ENCODE measurements at regions not wholly inside any gene's neighbourhood (a gene's known extent, or its start where the extent isn't known, plus 50 kb on each side); places are given as distances from the start of the nearest gene placed in this dataset.

GRCh38 chr4:63302792-63303191 is 1106.5 kb downstream of the TECRL start:
- no peak for DNase-seq (ENCODE audit: low read depth)
- TF ChIP-seq CTCF (IDR thresholded peaks at IDR 0.05; ENCODE audit: low read depth, low read length, missing control alignments): no peak
- no peak overlapping the region for H3K4me3 ChIP-seq (ENCODE audit: low read depth, low read length)

GRCh38 chr4:63302078-63302477 is 1107.2 kb downstream of the TECRL start:
- no peak overlapping the region for H3K4me3 ChIP-seq (ENCODE audit: low read depth, low read length)
- TF ChIP-seq CTCF (IDR thresholded peaks at IDR 0.05; ENCODE audit: low read depth, low read length, missing control alignments): no peak

GRCh38 chr4:63296773-63297172 is 1112.5 kb downstream of the TECRL start:
- no peak for DNase-seq (ENCODE audit: low read depth)
- no peak for TF ChIP-seq CTCF (IDR thresholded peaks at IDR 0.05; ENCODE audit: low read depth, low read length, missing control alignments)
- H3K4me3 ChIP-seq (ENCODE audit: low read depth, low read length): no peak overlapping the region

More at GRCh38 chr4:63302078-63302477, 1107.2 kb downstream of the TECRL start:
- no peak for DNase-seq (ENCODE audit: low read depth)

GRCh38 chr4:63275491-63275890 is 1133.8 kb downstream of the TECRL start:
- DNase-seq (ENCODE audit: low read depth): no peak
- TF ChIP-seq CTCF (IDR thresholded peaks at IDR 0.05; ENCODE audit: low read depth, low read length, missing control alignments): no peak
- H3K4me3 ChIP-seq (ENCODE audit: low read depth, low read length): no peak overlapping the region

GRCh38 chr4:63269156-63269555 is 1140.1 kb downstream of the TECRL start:
- no peak overlapping the region for H3K4me3 ChIP-seq (ENCODE audit: low read depth, low read length)
- no peak for DNase-seq (ENCODE audit: low read depth)
- no peak for TF ChIP-seq CTCF (IDR thresholded peaks at IDR 0.05; ENCODE audit: low read depth, low read length, missing control alignments)

- no peak for TF ChIP-seq CTCF (IDR thresholded peaks at IDR 0.05; ENCODE audit: low read depth, low read length, missing control alignments)
- no peak overlapping the region for H3K4me3 ChIP-seq (ENCODE audit: low read depth, low read length)
- DNase-seq (ENCODE audit: low read depth): no peak
These were observed 1175.6 kb downstream of the TECRL start for GRCh38 chr4:63233671-63234070.

GRCh38 chr4:63232058-63232457 is 1177.2 kb downstream of the TECRL start:
- no peak for TF ChIP-seq CTCF (IDR thresholded peaks at IDR 0.05; ENCODE audit: low read depth, low read length, missing control alignments)
- DNase-seq (ENCODE audit: low read depth): no peak
- H3K4me3 ChIP-seq (ENCODE audit: low read depth, low read length): no peak overlapping the region

All from GM12864 (cell line).